GM21786 (cell line): ENCODE measurements at regions not wholly inside any gene's neighbourhood (a gene's known extent, or its start where the extent isn't known, plus 50 kb on each side); places are given as distances from the start of the nearest gene placed in this dataset.
"Not testable (repeated sequence)": the region's sequence is repeated elsewhere in the genome, so short reads cannot be mapped to it uniquely, and the experiment has no call there.

Experiments used
- ATAC-seq: cut with Tn5 transposase; IDR thresholded peaks from one replicate; pipeline ENCODE4 v1.9.1; 2021; ENCODE audit not compliant: unreplicated experiment

- not testable (repeated sequence) for ATAC-seq
These were observed 730.3 kb downstream of the TRHDE start for GRCh38 chr12:73002504-73002903.

- not testable (repeated sequence) for ATAC-seq
These were observed 737.1 kb downstream of the TRHDE start for GRCh38 chr12:73009138-73009834.

- ATAC-seq: no peak
These were observed 745.8 kb downstream of the TRHDE start for GRCh38 chr12:73017981-73018380.

GRCh38 chr12:73053893-73054292, 781.7 kb downstream of the TRHDE start:
- no peak for ATAC-seq

- no peak for ATAC-seq
These were observed 785.3 kb downstream of the TRHDE start for GRCh38 chr12:73057428-73057827.

GRCh38 chr12:73065913-73066312, 793.7 kb downstream of the TRHDE start:
- no peak for ATAC-seq

- no peak for ATAC-seq
These were observed 795.4 kb downstream of the TRHDE start for GRCh38 chr12:73067616-73068015.

- ATAC-seq: no peak
These were observed 800.0 kb downstream of the TRHDE start for GRCh38 chr12:73072214-73072613.

GRCh38 chr12:73076760-73077159, 804.6 kb downstream of the TRHDE start:
- no peak for ATAC-seq

GRCh38 chr12:73083736-73084135, 811.6 kb downstream of the TRHDE start:
- ATAC-seq: no peak

- ATAC-seq: no peak
These were observed 834.1 kb downstream of the TRHDE start for GRCh38 chr12:73106296-73106695.

GRCh38 chr12:73106896-73107295, 834.7 kb downstream of the TRHDE start:
- ATAC-seq: no peak

- no peak for ATAC-seq
These were observed 838.6 kb downstream of the TRHDE start for GRCh38 chr12:73110816-73111215.

GRCh38 chr12:73112035-73112816, 840.1 kb downstream of the TRHDE start:
- ATAC-seq: no peak

GRCh38 chr12:73124480-73124879, 852.3 kb downstream of the TRHDE start:
- ATAC-seq: no peak

GRCh38 chr12:73125148-73125547, 853.0 kb downstream of the TRHDE start:
- no peak for ATAC-seq

- ATAC-seq: no peak
These were observed 864.2 kb downstream of the TRHDE start for GRCh38 chr12:73136386-73136785.

- not testable (repeated sequence) for ATAC-seq
These were observed 867.5 kb downstream of the TRHDE start for GRCh38 chr12:73139642-73140041.

- no peak for ATAC-seq
These were observed 886.2 kb downstream of the TRHDE start for GRCh38 chr12:73158341-73158740.

GRCh38 chr12:73159954-73160353, 887.8 kb downstream of the TRHDE start:
- ATAC-seq: no peak

GRCh38 chr12:73161970-73162369, 889.8 kb downstream of the TRHDE start:
- no peak for ATAC-seq

GRCh38 chr12:73180734-73181133, 908.6 kb downstream of the TRHDE start:
- ATAC-seq: no peak
